GM18870 (cell line): ENCODE measurements at regions not wholly inside any gene's neighbourhood (a gene's known extent, or its start where the extent isn't known, plus 50 kb on each side); places are given as distances from the start of the nearest gene placed in this dataset.
"Not testable (repeated sequence)": the region's sequence is repeated elsewhere in the genome, so short reads cannot be mapped to it uniquely, and the experiment has no call there.

Experiments
- ATAC-seq: cut with Tn5 transposase; IDR thresholded peaks from one replicate; pipeline ENCODE4 v1.9.1; 2021; ENCODE audit warnings: moderate library complexity; ENCODE audit not compliant: unreplicated experiment

DNA sequence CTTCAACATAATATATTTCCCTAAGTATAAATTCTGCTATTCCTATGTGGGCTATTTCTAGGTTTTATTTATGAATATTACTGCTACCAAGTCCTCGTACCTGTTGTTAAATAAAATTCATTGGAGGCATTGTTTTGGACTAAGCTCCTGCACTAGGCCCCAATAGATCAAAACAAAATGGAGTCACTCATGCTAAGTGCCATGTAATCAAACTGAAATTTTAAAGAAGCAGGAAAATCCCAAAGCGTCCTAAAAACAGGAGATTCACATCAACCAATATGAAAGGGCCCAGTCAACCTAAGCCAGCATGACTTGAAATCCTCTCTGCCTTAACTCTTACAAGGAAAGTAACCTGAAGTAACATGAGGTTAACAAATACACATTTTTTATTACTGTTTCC, 743.2 kb downstream of the TRAM1L1 start:
- no peak for ATAC-seq

DNA sequence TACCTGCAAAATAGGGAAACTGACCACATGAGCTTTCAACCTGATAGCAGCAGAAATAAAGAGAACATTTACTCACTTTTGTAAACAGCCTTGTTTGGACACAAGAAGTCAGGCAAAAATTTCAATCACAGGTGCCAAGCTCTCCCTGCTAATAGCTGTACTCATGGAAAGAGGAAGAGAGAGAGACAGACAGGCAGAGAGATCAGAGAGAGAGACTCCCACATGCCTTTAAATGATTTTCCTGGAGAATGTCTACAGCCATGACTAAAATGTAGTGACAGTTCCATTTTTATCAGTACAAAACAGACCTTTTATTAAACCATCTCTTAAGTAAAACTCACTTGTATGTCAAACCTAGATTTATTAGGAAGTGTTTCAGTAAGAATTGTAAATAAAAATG, 752.9 kb downstream of the TRAM1L1 start:
- ATAC-seq, result no peak

DNA sequence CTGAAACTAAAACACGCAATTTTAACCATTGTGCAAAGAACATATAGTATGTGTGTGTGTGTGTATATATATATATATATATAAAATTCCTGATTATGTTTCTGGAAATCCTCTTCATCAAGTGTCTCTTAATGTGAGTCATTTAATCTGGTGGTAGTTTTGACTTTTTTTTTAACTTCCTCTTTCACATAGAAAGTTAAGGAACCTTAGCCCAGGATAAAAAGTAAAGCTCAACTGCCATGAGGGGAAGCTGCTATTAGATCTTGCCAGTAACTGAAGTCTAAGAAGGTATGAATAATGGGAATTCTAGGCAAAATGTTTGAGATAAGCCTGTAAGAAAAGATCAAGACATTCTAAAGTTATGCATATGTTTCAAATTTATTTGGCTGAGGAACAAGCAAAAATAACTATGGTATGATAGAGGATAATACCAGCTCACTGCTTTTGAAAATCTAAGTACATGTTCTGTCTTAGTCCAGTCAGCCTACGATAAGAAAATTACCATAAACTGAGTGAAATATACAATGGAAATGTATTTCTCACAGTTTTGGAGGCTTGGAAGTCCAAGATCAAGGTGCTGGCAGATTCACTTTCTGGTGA, 757.0 kb downstream of the TRAM1L1 start:
- ATAC-seq, result no peak

DNA sequence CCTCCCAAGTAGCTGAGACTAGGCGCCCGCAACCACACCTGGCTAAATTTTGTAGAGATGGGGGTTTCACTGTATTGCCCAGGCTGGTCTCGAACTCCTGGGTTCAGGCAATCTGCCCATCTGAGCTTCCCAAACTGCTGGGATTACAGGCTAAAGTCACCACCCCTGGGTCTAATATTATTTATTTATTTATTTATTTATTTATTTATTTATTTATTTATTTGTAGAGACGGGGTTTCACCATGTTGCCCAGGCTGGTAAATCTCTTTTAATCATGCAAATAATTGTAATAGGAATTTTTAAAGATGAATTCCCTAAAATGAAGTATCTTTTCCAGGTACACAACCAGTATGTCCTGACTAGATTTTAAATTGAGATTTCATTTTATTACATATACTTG, 761.8 kb downstream of the TRAM1L1 start:
- ATAC-seq, result no peak

DNA sequence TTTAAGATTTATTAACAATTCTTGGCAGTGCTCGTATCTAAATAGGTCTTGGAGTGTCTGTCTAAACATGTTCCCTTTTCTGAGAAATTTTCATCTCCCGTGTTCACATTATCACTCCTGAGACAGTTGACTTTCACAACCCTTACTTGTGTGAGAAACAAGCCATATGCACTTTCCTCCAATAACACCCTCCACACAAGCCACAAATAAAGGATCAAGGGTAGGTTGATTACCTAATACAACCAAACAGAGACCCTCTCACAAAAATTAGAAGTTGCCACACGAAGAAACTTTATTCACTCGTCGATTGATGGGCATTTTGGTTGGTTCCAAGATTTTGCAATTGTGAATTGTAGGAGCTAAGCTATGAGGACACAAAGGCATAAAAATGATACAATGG, 763.9 kb downstream of the TRAM1L1 start:
- no peak for ATAC-seq

DNA sequence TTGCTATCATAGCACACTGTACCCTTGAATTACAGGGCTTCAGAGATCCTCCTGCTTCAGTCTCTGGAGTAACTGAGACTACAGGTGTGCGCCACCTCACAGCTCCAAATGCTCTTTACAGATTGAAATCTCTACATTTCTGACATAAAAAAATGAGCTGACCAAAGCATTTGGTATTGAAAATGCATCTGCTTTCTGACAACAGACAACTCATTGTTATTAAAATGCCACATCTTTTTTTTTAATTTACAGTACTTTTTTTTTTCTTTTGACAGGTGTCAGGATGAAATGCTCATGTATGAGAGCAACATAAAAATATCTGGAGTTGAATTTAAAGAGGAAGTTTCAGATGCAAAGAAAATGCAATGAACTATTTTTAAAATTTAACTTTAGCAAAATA, 764.5 kb downstream of the TRAM1L1 start:
- no peak for ATAC-seq

DNA sequence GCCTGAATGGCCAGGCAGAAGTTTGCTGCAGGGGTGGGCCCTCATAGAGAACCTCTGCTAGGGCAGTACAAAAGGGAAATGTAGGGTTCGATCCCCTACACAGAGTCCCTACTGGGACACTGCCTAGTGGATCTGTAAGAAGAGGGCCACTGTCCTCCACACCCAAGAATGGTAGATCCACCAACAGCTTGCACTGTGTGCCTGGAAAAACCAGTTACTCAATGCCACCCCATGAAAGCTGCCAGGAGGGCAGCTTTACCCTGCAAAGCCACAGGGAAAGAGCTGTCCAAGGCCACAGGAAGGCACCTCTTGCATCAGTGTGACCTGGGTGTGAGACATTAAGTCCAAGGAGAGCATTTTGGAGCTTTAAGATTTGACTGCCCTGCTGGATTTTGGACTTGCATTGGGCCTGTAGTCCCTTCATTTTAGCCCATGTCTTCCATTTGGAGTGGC, 781.6 kb downstream of the TRAM1L1 start:
- no peak for ATAC-seq

DNA sequence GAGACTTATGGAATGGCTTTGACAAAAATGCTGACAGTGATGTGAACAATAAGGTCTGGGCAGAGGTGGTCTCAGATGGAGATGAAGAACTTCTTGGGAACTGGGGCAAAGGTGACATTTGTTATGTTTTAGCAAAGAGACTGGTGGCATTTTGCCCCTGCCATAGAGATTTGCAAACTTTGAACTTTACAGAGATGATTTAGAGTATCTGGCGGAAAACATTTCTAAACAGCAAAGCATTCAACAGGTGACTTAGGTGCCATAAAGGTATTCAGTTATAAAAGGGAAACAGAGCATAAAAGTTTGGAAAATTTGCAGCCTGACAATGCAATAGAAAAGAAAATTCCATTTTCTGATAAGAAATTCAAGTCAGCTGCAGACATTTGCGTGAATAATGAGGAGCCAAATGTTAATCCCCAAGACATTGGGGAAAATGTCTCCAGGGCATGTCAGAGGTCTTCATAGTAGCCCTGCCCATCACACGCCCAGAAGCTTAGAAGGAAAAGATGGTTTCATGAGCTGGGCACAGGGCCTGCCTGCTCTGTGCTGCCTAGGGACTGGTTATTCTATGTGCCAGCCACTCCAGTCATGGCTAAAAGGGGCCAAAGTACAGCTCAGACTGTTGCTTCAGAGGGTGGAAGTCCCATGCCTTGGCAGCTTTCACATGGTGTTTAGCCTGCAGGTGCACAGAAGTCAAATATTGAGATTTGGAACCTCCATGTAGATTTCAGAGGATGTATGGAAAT, 782.2 kb downstream of the TRAM1L1 start:
- no peak for ATAC-seq

DNA sequence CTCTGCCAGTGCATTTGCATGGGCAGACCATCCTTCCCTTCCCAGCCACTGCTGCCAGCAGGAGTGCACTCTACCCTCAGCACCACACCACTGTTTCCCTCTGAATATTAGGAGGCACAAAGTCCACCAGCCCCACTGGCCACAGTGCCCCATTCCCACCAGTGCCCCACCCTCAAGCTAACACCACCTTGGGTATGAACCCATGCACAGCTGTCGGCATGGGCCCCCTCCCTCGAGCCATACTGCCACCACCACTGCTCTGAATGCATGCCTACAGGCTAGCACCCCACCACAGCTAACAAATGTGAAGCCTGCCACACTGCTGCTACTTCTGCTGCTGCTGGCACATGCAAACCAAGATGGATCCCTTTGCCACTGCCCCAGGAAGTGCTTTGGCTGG, 810.4 kb downstream of the TRAM1L1 start:
- ATAC-seq, result no peak

DNA sequence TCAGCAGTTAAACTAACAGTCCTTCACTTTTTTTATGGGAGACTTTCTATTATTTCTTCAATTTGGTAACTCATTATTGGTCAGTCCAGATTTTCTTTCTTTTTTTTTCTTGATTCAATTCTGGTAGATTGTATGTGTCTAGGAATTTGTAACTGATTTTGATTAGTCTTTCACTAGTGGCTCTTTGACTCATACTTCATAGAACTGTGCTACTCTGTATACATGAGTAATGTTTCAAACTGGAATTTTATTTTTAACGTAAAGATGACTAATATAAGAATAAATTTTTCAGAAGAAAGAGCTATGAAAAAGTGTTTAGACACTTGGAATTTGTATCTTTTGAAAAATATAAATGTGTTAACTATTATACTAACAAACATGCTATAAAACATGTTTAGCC, 813.0 kb downstream of the TRAM1L1 start:
- ATAC-seq, result no peak

DNA sequence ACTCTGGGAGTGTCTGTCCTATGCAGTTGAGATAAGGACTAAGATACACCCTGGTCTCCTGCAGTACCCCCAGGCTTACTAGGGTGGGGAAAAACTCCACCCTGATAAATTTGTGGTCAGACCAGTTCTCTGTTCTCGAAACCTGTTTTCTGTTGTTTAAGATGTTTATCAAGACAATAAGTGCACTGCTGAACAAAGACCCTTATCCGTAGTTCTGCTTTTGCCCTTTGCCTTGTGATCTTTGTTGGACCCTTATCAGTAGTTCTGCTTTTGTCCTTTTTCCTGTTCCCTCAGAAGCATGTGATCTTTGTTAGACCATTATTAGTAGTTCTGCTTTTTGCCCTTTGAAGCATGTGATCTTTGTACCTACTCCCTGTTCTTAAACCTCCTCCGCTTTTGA, 824.4 kb downstream of the TRAM1L1 start:
- ATAC-seq, result not testable (repeated sequence)

DNA sequence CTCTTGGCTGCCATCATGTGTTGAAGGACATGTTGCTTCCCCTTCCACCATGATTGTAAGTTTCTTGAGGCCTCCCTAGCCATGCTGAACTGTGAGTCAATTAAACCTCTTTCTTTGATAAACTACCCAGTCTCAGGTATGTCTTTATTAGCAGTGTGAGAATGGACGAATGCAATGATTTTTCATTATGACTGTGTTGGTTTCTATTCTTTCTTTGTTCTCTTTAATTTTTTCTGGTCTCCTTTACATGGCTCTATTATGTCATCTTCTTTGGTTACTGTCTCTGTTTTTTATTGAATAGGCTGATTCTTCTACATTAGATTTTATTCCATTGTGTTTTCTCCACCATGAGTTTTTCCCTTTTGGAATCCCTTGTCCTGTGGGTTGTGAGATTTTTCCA, 840.6 kb downstream of the TRAM1L1 start:
- ATAC-seq, result no peak

DNA sequence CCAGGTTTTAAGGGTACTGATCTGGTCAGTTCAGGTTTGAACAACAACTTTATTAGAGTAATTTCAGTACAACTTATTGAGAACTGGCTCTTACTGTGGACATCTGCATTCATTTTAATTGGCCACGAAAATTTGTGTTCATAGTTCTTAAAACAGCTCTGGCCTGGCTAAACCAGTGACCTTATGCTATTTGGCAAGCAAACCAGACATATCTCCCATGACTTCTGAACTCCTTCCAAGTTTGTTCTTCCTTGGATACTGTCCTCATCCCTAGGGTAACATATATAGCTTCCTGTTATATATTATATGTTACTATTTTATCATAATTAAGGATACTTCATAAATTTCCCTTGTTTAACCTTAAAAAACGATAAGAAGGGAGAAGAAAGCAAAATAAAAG, 841.9 kb downstream of the TRAM1L1 start:
- ATAC-seq, result no peak

DNA sequence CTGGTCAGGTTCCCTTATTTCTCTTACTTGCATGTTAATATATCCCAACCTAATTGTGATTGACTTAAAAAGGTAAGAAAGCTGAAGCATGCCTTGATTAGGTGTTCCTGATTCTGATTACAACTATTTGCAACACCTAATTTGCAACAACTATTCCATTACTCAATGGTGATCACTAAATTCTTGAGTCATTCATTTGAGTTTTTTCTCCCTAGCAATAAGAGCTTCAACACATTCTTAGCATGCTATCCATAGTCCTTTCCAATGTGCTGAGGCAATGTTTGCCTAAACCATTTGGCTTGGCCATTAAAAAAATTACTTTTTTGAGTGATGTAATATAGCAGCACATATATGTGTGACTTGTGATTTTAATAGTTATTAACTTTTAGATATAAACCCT, 851.4 kb downstream of the TRAM1L1 start:
- no peak for ATAC-seq

DNA sequence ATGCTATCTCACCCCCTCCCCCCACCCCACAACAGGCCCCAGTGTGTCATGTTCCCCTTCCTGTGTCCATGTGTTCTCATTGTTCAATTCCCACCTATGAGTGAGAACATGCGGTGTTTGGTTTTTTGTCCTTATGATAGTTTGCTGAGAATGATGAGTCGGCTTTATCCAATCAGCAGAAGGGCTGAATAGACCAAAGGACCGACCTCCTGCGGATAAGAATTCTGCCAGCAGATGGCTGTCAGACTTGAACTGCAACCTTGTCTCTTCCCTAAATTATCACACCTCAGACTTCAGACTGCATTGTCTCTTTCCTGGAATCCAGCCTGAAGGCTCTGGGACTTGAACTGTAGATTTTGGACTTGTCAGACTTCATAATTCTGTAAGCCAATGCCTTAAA, 853.4 kb downstream of the TRAM1L1 start:
- ATAC-seq, result not testable (repeated sequence)

DNA sequence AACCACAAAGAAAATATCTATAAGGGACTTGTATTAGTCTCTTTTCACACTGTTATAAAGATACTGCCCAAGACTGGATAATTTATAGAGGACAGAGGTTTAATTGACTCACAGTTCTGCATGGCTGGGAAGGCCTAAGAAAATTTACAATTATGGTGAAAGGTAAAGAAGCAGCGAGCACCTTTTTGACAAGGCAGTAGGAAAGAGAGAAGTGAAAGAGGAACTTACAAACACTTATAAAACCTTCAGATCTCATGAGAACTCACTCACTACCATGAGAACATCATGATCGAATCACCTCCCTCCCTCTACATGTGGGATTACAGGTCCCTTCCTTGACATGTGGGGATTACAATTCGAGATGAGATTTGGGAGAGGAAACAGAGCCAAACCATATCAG, 856.0 kb downstream of the TRAM1L1 start:
- no peak for ATAC-seq

DNA sequence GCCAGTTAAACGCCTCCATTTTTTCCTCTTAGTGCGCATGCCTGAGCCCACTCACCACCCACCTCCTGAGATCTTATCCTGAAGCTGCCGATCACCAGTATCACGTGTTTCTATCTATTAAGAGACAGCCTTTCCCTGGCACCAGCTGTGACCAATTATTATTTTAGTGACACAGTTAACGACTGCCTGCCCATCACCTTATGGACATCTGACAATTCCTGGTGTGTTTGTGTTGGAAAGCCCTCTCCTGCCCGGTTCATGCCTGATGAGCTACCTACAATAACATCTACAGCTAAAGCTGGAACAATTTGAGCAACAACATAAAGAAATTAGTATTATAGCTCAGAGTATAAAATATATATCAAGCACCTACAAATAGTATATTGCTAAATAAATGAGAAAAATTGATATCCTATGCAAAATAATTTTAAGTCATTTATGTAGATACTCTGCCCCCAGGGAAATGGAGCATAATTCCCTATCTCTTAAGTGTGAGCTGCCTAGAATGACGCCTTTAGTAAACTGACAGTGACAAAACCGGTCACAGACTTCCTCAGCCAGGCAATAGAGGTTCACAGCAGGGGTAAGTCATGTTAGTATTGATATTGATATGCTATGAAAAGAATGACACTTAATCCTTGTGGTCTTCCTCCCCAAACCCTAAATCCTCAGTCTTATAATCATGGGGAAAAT, 862.2 kb downstream of the TRAM1L1 start:
- no peak for ATAC-seq

DNA sequence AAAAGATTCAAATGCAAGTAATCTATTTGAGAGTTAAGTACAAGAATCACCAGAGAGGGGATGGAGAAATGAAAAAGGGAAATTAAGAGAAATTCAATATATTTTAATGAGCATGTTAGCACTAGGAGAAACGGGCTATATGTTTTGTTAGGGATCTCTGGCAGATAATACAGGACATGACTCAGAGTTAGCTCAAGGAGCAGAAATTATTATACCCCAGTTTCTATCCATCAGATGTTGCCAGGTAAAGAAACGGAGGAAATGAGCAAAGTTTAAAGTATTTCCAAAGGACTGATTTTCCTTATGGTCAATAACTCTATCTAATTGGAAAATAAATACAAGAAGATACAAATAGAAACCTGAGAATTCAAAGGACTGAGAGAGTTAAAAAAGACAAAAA, 867.6 kb downstream of the TRAM1L1 start:
- no peak for ATAC-seq

DNA sequence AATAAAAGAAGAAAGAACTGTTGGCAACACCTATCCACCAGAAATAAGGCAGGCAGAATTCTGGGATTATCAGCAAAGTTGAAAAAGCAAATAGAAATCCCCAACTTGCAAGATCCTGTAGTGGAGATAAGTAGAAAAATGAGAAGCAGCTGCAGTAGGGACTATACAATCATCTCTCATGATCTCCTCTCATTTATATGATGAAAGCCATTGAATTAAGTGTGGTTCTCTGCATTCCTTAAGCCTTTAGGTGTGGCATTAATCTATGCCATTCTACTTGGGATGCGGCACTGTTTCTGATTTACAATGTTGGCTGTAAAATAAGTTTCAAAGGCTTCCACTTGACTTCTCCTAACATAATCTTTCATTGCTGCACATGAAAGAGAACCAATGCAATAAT, 869.8 kb downstream of the TRAM1L1 start:
- no peak for ATAC-seq

DNA sequence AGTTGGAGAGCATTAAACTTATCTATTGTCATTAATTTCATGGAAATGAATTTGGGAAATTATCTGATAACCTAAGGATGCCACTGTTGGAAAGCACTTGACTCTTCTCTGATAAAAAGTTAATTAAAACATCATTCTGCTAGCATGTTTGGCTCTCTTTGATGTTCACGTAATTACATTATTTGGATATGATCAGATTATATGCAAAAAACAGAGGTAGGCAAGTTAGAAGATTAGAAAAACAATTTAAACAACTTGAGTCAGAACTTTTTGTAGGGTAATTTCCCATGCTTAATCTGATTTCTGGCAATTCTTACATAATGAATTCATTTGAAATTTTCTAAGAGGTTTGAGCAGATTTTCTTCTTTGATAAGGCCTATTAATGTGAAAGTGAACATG, 882.9 kb downstream of the TRAM1L1 start:
- ATAC-seq, result no peak

DNA sequence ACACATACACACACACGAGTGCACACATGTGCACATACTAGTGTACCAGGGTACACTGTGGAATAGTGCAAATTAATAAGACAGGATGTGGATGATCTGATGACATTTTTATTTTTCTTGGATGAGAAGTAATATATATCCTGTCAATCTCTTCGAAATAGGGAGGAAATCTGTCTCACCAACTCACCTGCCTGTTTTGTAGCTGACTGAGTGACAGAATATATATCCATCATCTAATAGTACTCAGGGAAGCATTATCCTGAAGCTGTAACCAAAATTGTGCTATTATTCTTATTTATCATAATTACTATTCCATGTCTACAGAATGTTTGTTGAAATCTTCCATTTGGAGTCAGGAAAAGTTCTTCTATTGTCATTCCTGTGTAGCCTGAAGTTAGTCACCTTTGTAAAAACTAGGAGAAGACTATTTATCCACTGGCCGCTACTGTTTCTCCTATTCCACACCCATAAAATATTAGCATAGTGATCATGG, 888.0 kb downstream of the TRAM1L1 start:
- no peak for ATAC-seq

DNA sequence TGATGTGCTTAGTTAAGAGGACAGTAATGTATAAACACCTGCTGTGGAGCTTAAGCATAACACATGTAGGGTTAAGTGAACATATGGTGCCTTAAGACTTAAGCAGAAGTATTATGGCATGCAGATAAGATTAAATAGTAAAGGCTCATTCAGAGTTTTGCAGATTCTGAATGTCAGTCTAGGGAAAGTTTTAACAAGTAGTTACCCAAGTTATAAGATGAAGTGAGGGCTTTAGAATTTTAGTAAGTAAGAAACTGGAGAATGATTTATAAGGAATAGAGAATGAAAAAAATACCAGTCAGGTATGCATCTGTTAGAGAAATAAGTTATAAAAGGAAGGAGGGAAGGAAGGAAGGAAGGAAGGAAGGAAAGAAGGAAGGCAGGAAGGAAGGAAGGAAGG, 902.1 kb downstream of the TRAM1L1 start:
- ATAC-seq, result no peak
